ENCODE measurements at regions not wholly inside any gene's neighbourhood (a gene's known extent, or its start where the extent isn't known, plus 50 kb on each side); places are given as distances from the start of the nearest gene placed in this dataset.

DNA sequence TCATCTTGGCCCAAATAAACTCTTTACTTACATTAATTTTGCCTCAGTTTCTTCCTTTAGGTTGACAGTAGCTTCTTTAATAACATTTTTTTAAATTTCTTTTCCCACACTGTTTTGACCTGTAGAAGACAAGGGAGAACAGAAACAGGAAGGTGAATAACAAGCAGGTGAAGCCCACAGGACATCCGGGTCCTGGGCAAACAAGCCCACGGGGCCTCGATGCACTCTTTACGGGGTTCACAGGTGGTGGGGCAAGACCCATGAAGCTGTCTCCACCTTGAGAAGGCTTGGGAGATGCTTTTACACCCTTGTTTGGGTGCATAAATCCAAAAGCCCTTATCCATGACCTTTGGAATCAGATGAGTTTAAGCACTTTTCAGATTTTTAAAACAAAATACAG is 301.0 kb upstream of the MGAT5 start:
- no peak for DNase-seq

DNA sequence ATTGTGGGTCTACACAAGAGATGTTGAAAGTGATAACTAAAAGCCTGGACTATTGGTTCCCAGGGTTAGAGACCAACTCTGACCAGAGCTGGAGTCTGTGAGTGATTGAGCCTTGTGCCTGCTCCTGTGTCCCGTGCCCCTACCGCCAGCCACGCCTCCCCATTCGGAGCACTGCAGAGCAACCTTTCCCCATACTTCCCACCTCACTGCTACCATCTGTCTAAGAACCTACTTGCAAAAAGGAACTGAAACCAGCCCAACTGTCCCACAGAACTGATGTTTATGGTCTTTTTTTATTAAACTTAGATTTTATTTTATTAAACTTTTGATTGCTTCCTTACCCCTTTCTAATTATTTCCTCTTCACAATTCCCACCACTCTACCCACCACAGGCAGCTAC is 300.3 kb upstream of the MGAT5 start:
- DNase-seq: no peak

DNA sequence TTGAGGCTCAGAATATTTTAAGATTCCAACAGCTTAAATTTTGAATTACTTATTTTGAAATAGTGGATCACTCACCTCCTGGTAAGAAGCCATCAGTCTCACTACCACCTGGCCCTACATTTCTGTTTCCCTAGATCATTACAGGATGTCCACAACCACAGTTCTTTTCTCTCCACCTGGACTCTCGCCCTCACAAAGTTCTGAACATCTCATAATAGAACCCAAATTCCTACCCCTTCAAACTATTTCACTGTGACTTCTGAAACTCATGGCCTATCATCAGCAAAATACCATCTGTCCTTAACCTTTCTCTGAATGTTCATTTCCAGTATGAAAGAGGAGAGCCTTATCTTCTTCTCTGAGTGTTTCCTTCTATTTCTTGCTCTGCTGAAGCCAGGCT is 299.2 kb upstream of the MGAT5 start:
- no peak for DNase-seq

DNA sequence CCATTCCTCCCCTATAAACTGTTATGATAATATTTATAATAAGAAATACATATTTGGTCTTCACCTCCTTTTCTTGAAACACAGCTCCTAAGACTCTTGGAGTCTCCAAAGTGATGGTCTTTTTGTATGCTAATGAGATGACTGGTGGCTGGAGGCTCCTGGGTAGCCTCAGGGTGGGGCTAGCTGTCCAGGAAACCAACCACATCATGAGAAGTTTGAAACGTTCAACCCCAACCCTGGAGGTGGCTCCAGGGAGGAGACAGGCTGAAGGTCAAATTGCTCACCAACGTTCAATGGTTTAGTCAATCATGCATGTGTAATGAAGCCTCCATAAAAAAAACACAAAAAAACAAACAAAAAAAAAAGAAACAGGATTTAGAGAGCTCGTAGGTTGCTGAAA is 298.7 kb upstream of the MGAT5 start:
- no peak for DNase-seq

DNA sequence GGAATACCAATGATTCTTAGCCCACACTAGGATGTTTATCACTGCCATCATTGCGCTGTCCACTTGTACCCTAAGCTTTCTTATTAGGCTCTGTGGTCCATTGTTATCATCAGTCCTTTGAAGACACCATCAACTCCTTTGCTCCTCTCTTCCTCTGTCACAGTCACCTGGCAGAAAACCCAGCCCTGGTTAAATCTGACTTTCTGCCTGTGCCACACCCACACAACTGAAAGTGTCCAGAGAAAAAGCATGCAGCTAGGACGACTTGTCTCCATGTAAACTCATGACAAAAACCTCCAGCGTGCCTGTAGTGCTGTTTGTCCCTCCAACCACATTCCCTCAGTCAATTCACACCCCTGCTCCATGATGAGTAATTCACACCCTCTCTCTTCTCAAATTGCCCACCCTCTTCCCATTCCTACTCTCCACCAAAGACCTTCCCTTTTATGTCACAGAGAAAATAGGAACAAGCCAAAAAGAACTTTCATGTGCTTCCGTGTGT is 297.4 kb upstream of the MGAT5 start:
- no peak for DNase-seq

DNA sequence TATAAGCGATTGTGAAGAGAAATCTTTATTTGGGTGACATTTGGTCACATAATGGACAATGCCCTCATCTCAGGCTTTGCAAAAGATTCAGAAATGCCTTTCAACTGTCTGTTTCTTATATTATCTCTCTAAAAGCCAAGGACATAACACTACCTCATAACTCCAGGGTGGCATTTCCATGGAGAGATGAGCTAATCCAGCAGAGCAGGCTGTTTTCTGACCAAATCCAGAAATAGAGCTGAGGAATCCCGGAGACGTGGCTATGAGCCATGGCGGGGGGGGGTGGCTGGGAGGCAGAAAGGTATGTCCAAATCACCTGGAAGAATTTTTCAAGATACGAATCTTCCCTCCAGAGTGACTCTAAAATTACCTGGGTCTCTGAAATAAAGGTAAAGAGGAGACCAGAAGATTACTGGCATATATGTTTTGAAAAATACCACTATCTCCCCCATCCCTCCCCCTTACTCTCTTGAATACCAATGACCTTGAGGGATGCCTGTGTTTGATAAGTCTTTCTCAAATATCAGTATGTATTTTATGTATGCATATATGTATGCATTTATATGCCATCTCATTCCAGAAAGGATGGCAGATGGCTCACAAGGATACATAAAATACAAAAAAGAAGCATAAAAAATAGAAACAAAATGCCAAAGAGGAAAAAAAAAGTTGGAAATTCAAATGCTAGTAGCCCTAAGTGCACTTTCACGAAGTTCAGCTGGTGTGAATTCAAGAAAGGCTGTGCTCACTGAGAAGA is 296.0 kb upstream of the MGAT5 start:
- DNase-seq: no peak

DNA sequence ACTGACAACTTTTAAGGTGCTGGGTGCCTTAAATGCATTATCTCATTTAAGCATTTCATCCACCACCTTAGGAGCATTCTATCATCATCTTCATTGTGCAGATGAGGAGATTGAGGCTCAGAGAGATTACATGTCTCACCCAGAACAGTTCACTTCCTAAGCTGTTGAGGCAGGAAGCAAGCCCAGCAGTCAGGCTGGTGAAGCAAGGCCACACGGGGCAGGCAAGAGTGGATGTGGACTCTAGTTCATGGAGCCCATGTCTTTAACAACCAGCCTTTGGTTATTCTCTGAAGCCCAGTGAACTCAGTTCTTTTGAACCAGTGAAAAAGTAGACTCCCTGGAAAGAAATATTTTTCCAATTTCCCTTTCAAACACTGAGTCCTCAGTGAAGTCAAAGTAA is 294.8 kb upstream of the MGAT5 start:
- no peak for DNase-seq

DNA sequence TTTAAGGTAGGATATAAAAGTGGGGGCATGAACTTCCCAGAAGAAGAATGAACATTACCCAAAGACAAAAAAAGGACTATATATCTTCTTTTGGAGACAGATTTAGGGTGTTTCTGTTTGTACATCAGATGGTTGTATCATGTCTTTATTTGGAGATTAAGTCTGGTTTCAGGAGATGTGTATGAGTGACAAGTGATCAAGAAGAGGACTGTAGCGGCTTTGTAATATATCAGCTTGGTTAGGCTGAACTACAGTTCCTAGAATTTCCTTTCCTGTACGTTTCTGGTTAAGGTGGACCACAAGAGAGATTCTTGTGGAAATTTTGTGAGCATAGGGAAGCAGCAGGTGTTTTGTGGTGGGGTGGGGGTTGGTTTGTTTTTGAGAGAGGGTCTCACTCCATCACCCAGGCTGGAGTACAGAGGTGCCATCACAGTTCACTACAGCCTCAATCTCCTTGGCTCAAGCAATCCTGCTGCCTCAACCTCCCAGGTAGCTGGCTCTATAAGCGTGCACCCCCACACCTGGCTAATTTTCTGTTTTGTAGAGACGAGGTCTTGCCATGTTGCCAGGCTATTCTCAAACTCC is 287.1 kb upstream of the MGAT5 start:
- no peak for DNase-seq

DNA sequence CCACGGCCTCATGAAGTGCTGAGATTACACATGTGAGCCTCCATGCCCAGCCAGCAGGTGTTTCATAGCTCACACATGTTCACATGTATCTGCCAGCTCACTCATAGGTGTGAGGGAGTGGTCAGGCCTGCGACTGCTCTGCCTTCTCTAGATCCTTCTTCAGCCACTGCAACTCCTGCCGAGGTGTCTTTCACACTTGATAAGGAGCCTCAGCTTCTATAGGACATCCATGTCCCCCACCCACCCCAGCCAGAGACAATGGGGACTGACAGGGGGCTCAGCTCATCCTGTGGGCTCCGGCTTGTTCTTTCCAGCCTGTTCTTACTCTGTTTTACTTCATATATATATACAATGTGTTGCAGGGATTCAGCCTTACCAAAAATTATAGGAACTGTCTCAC is 286.5 kb upstream of the MGAT5 start:
- DNase-seq: no peak

DNA sequence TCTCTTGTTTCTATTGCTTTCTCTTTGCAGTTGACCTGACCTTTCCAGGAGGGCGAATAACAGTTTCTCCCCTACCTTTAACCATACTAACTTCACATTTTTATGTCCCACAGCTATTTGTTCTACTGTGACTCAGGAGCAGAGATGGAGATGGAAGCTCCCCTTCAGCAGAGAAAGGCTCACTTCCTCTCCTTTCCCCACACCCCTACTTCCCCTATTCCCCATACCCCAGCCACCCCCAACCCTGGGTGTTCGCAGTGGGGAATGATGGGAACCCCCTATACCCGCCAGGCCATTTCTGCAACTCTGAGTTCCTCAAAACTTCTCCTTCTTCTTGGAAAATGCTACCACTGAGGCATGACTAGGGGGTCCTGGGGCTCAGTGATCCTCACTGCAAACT is 285.4 kb upstream of the MGAT5 start:
- no peak for DNase-seq

DNA sequence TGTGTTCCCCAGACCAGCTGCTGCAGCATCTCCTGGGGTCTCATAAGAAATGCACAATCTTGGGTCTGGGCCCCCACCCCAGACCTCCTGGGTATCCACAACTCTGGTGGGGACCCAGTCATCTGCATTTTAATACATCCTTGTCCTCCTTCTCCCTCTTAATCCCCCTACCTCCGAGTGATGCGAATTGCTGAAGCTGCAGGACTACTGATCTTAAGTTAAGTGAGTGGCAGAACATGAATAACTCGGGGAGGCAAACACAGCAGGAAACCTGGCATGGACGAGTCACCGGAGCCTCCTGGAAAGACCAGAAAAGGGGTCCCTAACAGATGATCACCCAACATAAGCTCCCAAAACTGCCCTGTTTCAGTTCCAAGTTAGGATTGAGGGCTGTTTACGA is 283.2 kb upstream of the MGAT5 start:
- no peak for DNase-seq

DNA sequence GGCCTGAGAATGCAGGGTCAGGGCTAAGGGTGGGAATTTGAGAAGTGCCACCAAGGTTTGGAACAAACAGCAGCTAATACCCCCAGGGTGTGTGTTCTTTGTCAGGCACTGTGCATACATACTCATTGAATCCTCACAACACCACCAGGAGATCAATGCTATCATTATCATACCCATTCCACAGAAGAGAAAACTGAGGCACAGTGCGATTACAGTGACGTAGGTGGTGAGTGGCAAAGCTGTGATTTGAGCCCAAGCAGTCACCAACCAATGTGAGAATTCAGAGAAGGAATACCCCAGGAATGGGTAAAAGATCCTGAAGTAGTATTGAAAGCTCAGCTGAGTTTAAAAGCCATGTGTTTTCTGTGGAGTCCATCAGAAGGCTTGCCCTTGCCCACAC is 281.6 kb upstream of the MGAT5 start:
- DNase-seq: no peak

DNA sequence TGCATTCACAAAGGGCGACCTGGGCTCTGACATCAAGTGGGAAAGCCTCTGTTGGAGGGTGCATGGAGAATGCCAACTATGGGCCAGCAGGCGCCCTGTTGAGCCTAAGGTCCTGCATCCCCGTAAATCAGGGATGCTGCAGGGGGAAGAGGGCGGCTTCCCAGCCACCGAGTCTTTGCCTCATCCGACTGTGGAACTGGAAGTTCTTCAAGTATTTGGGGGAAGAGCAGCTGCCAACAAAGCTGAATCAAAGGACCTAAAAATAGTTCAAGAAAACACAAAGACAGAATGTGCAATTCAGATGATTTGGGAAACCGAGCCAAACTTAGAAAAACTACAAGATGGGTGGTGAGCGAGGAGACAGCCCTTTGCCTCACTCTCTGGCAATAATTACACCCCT is 281.1 kb upstream of the MGAT5 start:
- DNase-seq: no peak

DNA sequence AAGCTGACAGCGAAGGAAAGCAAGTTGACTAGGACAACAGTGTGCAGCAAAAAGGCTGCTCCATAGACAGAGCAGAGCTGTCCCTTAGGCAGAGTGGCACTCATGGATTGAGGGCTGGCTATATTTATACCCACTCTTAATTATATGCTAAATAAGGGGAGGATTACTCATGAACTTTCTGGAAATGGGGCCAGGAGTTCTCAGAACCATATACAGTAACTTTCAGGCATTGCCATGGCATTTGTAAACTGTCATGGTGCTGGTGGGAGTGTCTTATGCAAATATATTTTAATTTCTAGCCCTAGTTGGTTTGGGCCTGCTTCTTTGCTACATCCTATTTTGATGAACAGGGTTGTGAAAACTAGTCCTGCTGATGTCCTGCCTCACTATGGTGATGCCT is 279.5 kb upstream of the MGAT5 start:
- no peak for DNase-seq

DNA sequence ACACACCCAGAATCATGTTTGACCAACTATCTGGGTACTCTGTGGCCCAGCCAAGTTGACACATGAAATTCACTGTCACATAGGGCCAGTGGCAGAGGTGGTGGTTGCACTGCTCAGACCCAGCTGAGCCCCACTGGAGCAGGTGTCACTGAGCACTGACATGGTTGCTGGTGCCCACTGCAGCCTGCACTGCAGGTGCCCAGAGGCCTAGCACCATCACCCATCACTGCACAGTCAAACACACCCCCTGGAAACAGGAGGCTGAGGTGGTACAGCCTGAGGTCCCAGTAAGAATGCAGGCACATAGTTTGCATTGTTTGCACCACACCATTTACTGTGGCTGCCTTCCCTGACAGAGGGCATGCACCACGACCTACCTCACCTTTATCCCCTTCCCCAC is 278.7 kb upstream of the MGAT5 start:
- no peak for DNase-seq

DNA sequence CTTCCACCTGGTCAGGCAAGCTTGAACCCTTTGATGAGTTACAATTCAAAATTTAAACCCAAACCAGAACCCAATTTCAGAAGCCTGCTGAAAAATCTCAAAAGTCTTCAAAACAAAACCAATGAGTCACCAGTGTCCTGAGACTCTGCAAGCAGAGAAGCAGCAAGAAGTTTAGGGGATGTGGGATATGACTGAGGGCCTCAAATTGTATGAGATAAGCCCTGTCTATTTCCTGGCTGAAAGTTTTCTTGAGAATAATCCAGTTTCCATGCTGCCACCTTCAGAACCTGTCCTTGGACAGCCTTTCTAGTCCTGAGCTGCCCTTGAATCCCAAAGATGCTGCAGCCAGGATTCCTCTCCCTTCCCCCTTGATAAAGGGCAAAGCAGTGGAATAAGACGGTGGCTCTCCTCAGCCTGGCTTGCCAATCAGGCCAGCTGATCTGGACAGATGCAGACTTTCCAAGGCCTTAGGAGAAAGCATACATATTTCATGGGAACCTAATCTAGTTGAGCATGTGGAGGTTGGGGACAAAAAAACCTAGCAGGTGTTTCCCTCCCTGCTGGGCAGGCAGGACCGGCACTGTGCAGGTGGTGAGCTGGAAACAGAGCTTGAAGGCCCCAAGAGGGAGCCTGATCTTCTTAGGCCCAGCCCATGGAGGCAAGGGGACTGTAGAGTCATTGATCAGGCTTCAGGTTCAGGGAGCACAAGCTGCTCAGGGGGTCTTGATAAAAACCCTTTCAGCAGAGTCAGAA is 278.0 kb upstream of the MGAT5 start:
- DNase-seq: no peak

DNA sequence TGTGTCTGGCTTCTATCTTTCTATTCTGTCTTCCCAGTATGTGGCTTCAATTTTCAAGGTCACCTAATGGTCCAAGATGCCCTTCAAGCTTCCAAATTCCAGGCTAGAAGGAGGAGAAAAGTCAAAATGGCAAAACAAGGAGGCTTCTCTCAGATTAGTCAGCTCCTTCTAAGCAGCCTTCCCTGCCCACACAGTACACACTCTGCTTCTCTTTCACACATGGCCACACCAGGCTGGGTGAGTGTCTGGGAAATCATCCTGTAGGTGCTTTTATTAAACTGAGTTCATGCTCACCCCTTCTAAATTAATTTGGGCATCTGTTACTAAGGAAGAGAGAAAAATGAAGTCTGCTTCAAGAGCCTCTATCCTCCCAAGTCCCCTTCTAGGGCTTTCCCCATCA is 277.2 kb upstream of the MGAT5 start:
- no peak for DNase-seq

DNA sequence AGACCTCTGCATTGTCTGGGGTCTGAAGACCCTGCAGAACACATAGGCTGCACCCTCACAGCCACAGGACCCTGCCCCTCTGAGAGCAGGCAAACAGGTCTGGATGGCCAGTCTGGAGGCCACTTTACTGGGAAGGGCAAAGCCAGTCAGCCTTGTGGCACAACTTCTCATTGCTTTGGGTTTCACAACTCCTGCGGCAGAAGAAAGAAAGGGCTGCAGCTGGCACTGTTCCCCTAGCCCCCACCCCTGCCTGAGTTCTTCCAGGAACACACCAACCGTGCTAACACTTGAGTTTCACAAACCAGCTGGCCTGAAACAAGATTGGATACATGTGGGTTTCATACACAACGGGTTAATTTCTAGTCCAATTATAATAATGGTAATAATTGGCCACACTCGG is 276.5 kb upstream of the MGAT5 start:
- no peak for DNase-seq

DNA sequence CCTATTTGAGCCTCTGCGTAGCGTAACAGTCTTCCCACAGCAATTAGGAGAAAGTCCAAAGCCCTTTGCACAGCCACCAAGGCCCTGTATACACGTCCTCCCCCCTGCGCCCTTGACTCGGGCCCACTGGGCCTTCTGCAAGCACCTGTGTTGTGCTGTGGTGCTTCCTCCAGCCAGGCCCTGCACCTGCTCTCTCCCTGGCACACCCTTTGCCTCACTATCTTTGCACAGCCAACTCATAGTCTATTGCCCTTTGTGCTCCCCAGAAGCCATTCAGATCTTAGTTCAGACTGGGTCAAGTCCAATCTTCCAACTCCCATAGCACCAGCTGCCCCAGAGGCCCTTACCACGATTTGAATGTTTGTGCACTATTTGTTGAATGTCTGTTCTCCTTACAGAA is 271.6 kb upstream of the MGAT5 start:
- DNase-seq: no peak

DNA sequence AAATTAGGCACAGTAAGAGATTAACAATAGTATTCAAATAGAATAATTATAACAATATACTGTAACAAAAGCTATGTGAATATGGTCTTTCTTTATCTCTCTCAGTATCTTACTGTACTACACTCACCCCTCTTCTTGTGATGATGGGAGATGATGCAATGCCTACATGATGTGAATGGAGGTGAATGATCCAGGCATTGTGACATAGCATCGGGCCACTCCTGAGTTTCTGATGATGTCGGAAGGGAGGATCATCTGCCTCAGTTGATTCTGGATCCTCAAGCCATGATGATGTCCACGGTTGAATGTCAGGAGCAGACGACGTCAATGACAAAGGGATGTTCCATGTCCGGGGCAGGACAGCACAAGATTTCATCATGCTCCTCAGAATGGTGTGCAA is 268.3 kb upstream of the MGAT5 start:
- DNase-seq: no peak

DNA sequence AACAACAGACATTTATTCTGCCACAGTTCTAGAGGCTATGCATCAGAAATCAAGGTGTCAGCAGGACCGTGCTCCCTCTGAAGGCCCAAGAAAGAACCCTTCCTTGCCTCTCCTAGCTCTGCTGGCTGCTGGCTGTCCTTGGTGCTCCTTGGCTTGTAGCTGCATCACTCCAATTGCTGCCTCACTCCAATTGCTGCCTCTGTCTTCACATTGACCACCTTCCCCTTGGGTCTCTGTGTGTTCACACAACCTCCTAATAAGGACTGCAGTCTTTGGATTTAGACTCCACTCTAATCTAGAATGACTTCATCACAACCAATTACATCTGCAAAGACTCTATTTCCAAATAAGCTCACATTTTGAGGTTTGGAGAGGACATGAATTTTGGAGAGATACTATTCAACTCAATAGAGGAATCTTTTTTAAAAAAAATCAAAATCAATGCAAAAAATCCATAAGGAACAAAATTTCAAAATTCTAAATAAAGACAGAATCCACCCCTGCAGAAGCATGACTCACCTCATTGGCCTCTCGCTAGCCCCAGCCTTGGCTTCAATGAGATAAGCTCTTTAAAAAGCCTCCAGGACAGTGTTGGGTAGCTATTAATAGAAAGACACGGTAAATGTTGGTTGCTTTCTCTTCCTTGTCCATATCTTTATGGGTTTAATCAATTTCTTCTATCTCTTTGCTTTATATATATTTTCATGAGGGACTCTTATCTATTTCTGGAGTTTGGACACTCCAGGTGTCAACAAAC is 267.6 kb upstream of the MGAT5 start:
- DNase-seq: no peak

DNA sequence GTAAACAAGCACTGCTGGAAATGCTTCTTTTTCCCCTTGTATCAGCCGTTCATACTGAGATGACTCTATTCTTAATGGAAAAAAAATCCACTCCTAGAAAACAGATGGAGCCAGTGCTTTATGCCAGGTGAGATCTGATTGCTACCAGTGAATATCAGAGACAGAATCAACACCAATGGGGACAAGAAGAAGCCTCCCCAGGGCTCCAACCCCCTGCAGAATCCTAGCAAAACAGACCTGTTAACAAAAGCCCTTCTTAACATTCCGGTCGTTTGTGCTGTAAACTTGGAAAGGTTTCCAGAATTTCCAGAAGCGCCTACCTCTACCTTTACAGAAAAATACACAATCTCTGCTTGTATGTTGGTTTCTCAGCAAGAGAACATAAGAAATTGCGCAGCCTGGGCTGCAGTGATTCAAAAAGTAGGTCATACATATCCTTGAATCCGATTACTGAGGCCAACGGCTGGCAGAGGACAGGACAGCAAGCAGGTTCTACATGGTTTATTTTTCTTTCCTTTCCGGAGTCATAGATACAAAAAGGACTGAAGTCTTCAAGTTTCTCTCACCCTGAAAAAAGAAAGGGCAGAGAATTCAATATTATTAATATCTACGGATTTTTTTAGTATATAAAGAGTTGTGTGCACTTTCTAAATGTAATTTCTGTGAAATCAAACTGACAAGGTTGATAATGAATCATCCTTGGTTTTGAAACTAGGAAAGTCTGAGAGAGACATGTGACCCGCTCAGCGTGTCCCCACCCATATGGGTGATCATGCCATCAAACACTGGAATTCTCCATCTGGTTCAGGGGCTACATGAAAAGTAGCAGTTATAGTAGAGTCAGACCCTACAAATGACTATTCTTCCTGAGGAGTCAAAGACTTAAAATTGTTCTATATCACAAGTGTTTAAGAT is 266.7 kb upstream of the MGAT5 start:
- no peak for DNase-seq

All from stimulated activated CD4-positive, alpha-beta T cell treated with anti-CD3 and anti-CD28 coated beads, Interleukin-4, amount 100 ng/mL, for 1 hour (primary cell).